DND-41 (cell line): ENCODE measurements at regions not wholly inside any gene's neighbourhood (a gene's known extent, or its start where the extent isn't known, plus 50 kb on each side); places are given as distances from the start of the nearest gene placed in this dataset.

ENCODE experiments used
- EZH2 ChIP-seq: IDR thresholded peaks from 3 replicates; pipeline ENCODE4 v1.6.1; 2012; ENCODE audit warnings: borderline replicate concordance, low read depth, mild to moderate bottlenecking, moderate library complexity, low read length, inconsistent platforms; ENCODE audit not compliant: severe bottlenecking
- TF ChIP-seq, protein P1 (sequence below): IDR thresholded peaks from 2 replicates; pipeline ENCODE4 v1.5.1; 2012; ENCODE audit warnings: borderline replicate concordance, low read length, moderate library complexity, mild to moderate bottlenecking; ENCODE audit not compliant: poor library complexity, severe bottlenecking; ENCODE audit errors: extremely low read depth

DNA sequence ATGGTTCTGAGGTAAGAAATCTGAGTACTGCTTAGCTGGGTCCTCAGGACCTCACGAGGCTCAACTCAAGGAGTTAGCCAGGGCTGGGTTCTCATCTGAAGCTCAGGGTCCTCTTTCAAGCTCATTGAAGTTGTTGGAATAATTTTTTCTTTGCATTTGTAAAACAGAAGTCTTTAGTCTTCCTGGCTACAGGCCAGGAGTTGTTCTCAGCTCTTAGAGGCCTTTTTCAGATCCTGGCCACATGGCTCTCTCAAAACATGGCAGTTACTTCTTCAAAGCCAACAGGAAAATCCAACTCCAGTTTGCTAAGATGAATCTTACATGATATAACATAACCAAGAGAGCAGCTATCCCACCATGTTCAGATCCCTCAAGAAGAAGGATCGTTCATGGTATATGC, 92.3 kb upstream of the CHODL start:
- TF ChIP-seq, protein P1, sequence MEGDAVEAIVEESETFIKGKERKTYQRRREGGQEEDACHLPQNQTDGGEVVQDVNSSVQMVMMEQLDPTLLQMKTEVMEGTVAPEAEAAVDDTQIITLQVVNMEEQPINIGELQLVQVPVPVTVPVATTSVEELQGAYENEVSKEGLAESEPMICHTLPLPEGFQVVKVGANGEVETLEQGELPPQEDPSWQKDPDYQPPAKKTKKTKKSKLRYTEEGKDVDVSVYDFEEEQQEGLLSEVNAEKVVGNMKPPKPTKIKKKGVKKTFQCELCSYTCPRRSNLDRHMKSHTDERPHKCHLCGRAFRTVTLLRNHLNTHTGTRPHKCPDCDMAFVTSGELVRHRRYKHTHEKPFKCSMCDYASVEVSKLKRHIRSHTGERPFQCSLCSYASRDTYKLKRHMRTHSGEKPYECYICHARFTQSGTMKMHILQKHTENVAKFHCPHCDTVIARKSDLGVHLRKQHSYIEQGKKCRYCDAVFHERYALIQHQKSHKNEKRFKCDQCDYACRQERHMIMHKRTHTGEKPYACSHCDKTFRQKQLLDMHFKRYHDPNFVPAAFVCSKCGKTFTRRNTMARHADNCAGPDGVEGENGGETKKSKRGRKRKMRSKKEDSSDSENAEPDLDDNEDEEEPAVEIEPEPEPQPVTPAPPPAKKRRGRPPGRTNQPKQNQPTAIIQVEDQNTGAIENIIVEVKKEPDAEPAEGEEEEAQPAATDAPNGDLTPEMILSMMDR, result no peak
- TF ChIP-seq EZH2, result no peak
